PC-9 (cell line): ENCODE measurements at regions not wholly inside any gene's neighbourhood (a gene's known extent, or its start where the extent isn't known, plus 50 kb on each side); places are given as distances from the start of the nearest gene placed in this dataset.

ENCODE experiments used
- BruUV-seq: library from RNA; stranded (reverse); fragments of 400-500 nt; replicated peaks from 2 replicates; lab custom pipeline; 2021; lab: Mats Ljungman, UMichigan
- CTCF ChIA-PET: fragments of 300-600 bp; sonication (Branson Sonifier 250); formaldehyde crosslinking; loops from one replicate; lab custom pipeline; 2022; ENCODE audit warnings: antibody characterized with exemption; lab: Charles Lee
- POLR2A ChIA-PET: fragments of 300-600 bp; sonication (Branson Sonifier 250); formaldehyde crosslinking; loops from one replicate; lab custom pipeline; 2022; ENCODE audit warnings: antibody characterized with exemption; ENCODE audit not compliant: unreplicated experiment; lab: Charles Lee
- DNase-seq, 2 experiments: peaks; one replicate each; pipeline versions ENCODE4 v3.0.0 to v3.0.0-alpha.2; 2015 to 2022; ENCODE audit warnings: mixed read lengths in 1 of 2
- H2AFZ ChIP-seq: fragments of 200-600 bp; sonication (generic); 2 replicates; pipeline ENCODE4 v1.8.1; 2017; ENCODE audit warnings: antibody characterized with exemption
- H3F3A ChIP-seq: fragments of 200-600 bp; sonication (generic); 2 replicates; pipeline ENCODE4 v1.8.1; 2017; ENCODE audit warnings: antibody characterized with exemption, mild to moderate bottlenecking, low read depth; ENCODE audit not compliant: insufficient read depth
- H3K27ac ChIP-seq: fragments of 200-600 bp; sonication (generic); 2 replicates; pipeline ENCODE4 v1.6.1; 2016; ENCODE audit warnings: mixed run types
- H3K27me3 ChIP-seq: fragments of 200-600 bp; sonication (generic); 2 replicates; pipeline ENCODE4 v1.6.1; 2016; ENCODE audit warnings: low read depth, mixed run types; ENCODE audit not compliant: insufficient read depth
- H3K36me3 ChIP-seq: fragments of 200-600 bp; sonication (generic); 2 replicates; pipeline ENCODE4 v1.6.1; 2016; ENCODE audit warnings: low read depth, mixed run types
- H3K4me1 ChIP-seq: fragments of 200-600 bp; sonication (generic); replicated peaks from 2 replicates; pipeline ENCODE4 v1.6.1; 2016; ENCODE audit warnings: mixed run types; ENCODE audit not compliant: insufficient read depth
- H3K4me2 ChIP-seq: fragments of 200-600 bp; sonication (generic); 2 replicates; pipeline ENCODE4 v1.6.1; 2017; ENCODE audit warnings: mixed run types
- H3K4me3 ChIP-seq: fragments of 200-600 bp; sonication (generic); 2 replicates; pipeline ENCODE4 v1.6.1; 2016; ENCODE audit warnings: mixed run types
- H3K79me2 ChIP-seq: fragments of 200-600 bp; sonication (generic); 2 replicates; pipeline ENCODE4 v1.6.1; 2017; ENCODE audit warnings: low read depth, mixed run types
- H3K9me2 ChIP-seq: fragments of 200-600 bp; sonication (generic); 2 replicates; pipeline ENCODE4 v1.8.1; 2017; ENCODE audit warnings: mild to moderate bottlenecking; ENCODE audit not compliant: insufficient read depth
- H3K9me3 ChIP-seq: fragments of 200-600 bp; sonication (generic); 2 replicates; pipeline ENCODE4 v1.8.1; 2016; ENCODE audit warnings: low read depth; ENCODE audit not compliant: insufficient read depth
- H4K20me1 ChIP-seq: fragments of 200-600 bp; sonication (generic); 2 replicates; pipeline ENCODE4 v1.8.1; 2017; ENCODE audit not compliant: insufficient read depth
- CTCF ChIP-seq: fragments of 200-600 bp; sonication (generic); conservative IDR thresholded peaks from 2 replicates; pipeline ENCODE4 v1.6.1; 2017; ENCODE audit warnings: mixed run types, antibody characterized with exemption, mild to moderate bottlenecking, moderate library complexity
- EZH2 ChIP-seq: fragments of 200-600 bp; sonication (generic); IDR thresholded peaks from 2 replicates; pipeline ENCODE4 v1.8.0; 2017; ENCODE audit warnings: antibody characterized with exemption, low read depth
- intact Hi-C: fragments of 100-400 bp; cut with micrococcal nuclease; formaldehyde crosslinking; loops from one replicate; pipeline ENCODE4 v1.10.0; 2022; ENCODE audit not compliant: unreplicated experiment

GRCh38 chr10:33509231-33509831 lies 174.9 kb upstream of the NRP1 start:
- peaks cover 24% of the 10 kb centered on the region for H3K4me1 ChIP-seq
- H3K27ac ChIP-seq = peak overlapping the region; percentile 43
- no peak overlapping the region for H2AFZ ChIP-seq
- H3K9me2 ChIP-seq = no peaks in the 10 kb centered on the region
- TF ChIP-seq CTCF (no peak), EZH2 (no peak)
- CTCF ChIA-PET = interaction anchor here (0.6 kb wide), 1 partner anchor 297 kb away, joined by 3 read pairs; no protein-coding TSS in a partner anchor
- H3F3A ChIP-seq = peaks cover 20% of the 10 kb centered on the region; the same call in 1 of the 2 replicates
- H3K36me3 ChIP-seq = no peaks in the 10 kb centered on the region
- BruUV-seq = no TSS peak
- H4K20me1 ChIP-seq = no peaks in the 10 kb centered on the region
- peak; percentile 85 to 93 for DNase-seq
- no peaks in the 10 kb centered on the region for H3K27me3 ChIP-seq
- no peaks in the 10 kb centered on the region for H3K9me3 ChIP-seq
- no peaks in the 10 kb centered on the region for H3K79me2 ChIP-seq
- H3K4me2 ChIP-seq = peak overlapping the region; percentile 52
- POLR2A ChIA-PET = no interaction called here
- H3K4me3 ChIP-seq = peak overlapping the region; percentile 21; the same call in 1 of the 2 replicates
- intact Hi-C loops = loop anchor here (5.0 kb wide), 3 partner anchors 172 to 1018 kb away; no protein-coding TSS in a partner anchor

GRCh38 chr10:33507662-33508425 lies 173.4 kb upstream of the NRP1 start:
- H2AFZ ChIP-seq = no peak overlapping the region
- H3K4me2 ChIP-seq = 0 out of 2 replicates have a peak overlapping the region, but pooled peaks have one; percentile 13
- H4K20me1 ChIP-seq = no peaks in the 10 kb centered on the region
- TF ChIP-seq EZH2 (no peak), CTCF (no peak)
- ChIA-PET POLR2A (no interaction called here), CTCF (no interaction called here)
- peaks cover 20% of the 10 kb centered on the region; the same call in 1 of the 2 replicates for H3F3A ChIP-seq
- no peak overlapping the region for H3K4me3 ChIP-seq
- DNase-seq = peak in 1 of 2 experiments; percentile 39
- H3K9me2 ChIP-seq = no peaks in the 10 kb centered on the region
- intact Hi-C loops = loop anchor here (5.0 kb wide), 3 partner anchors 171 to 1019 kb away; no protein-coding TSS in a partner anchor
- H3K4me1 ChIP-seq = peaks cover 24% of the 10 kb centered on the region
- no peaks in the 10 kb centered on the region for H3K9me3 ChIP-seq
- H3K36me3 ChIP-seq = no peaks in the 10 kb centered on the region
- H3K27me3 ChIP-seq = no peaks in the 10 kb centered on the region
- no TSS peak for BruUV-seq
- no peak overlapping the region for H3K27ac ChIP-seq
- no peaks in the 10 kb centered on the region for H3K79me2 ChIP-seq

GRCh38 chr10:33506838-33507661 lies 172.6 kb upstream of the NRP1 start:
- H3F3A ChIP-seq = peaks cover 20% of the 10 kb centered on the region; the same call in 1 of the 2 replicates
- intact Hi-C loops = loop anchor here (5.0 kb wide), 3 partner anchors 170 to 1020 kb away; no protein-coding TSS in a partner anchor
- POLR2A ChIA-PET = interaction anchor here (0.7 kb wide), 2 partner anchors 1132 to 1526 kb away, joined by 4 read pairs; no protein-coding TSS in a partner anchor
- H3K79me2 ChIP-seq = no peaks in the 10 kb centered on the region
- no peak overlapping the region for H3K4me3 ChIP-seq
- no peaks in the 10 kb centered on the region for H3K27me3 ChIP-seq
- no peak for TF ChIP-seq EZH2
- TF ChIP-seq CTCF = no peak
- H3K27ac ChIP-seq = no peak overlapping the region
- no peak overlapping the region for H2AFZ ChIP-seq
- H3K9me3 ChIP-seq = no peaks in the 10 kb centered on the region
- BruUV-seq = no TSS peak
- H3K36me3 ChIP-seq = no peaks in the 10 kb centered on the region
- H3K9me2 ChIP-seq = no peaks in the 10 kb centered on the region
- peaks cover 24% of the 10 kb centered on the region for H3K4me1 ChIP-seq
- no peaks in the 10 kb centered on the region for H4K20me1 ChIP-seq
- H3K4me2 ChIP-seq = no peak overlapping the region
- no peak for DNase-seq
- CTCF ChIA-PET = no interaction called here
